ENCODE measurements at regions not wholly inside any gene's neighbourhood (a gene's known extent, or its start where the extent isn't known, plus 50 kb on each side); places are given as distances from the start of the nearest gene placed in this dataset.

DNA sequence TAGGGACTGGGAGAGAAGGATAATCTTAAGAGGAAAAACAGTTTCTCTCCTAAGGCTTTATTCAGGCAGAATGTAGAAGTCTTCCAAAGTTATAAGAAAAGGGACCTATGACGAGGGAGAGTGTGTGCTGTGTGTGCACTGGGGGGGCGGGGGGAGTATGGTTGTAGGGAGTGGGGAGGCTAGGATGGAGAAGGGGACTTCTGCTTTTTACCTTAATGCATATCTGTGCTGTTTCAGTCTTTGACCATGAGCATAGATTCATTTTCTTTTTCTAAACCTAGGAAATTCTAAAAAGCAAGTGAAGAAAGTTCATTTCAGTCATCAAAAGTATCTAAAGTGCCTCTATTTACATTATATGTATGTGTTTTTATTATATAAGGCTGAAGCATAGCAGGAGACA, 52.6 kb upstream of the RASA2 start:
- TF ChIP-seq EZH2phosphoT487 (IDR thresholded peaks at IDR 0.05; ENCODE audit: low read length) (no peak), EZH2 (optimal IDR thresholded peaks at IDR 0.05; ENCODE audit: low read depth, low read length) (no peak)
- TF ChIP-seq, protein P1, sequence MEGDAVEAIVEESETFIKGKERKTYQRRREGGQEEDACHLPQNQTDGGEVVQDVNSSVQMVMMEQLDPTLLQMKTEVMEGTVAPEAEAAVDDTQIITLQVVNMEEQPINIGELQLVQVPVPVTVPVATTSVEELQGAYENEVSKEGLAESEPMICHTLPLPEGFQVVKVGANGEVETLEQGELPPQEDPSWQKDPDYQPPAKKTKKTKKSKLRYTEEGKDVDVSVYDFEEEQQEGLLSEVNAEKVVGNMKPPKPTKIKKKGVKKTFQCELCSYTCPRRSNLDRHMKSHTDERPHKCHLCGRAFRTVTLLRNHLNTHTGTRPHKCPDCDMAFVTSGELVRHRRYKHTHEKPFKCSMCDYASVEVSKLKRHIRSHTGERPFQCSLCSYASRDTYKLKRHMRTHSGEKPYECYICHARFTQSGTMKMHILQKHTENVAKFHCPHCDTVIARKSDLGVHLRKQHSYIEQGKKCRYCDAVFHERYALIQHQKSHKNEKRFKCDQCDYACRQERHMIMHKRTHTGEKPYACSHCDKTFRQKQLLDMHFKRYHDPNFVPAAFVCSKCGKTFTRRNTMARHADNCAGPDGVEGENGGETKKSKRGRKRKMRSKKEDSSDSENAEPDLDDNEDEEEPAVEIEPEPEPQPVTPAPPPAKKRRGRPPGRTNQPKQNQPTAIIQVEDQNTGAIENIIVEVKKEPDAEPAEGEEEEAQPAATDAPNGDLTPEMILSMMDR (IDR thresholded peaks at IDR 0.05; ENCODE audit: low read length): no peak
- Histone ChIP-seq H4K20me1 (ENCODE audit: insufficient read depth, low read length) (peaks cover 79% of the 10 kb centered on the region), H3K27me3 (replicated peaks; ENCODE audit: insufficient read depth, low read length) (no peaks in the 10 kb centered on the region), H3K79me2 (ENCODE audit: low read length) (peaks cover 97% of the 10 kb centered on the region), H3K27ac (ENCODE audit: low read length) (peak overlapping the region; percentile 34; the same call in 1 of the 2 replicates), H3K4me3 (ENCODE audit: low read length) (no peak overlapping the region), H3K9ac (ENCODE audit: low read length) (no peak overlapping the region), H3K36me3 (replicated peaks; ENCODE audit: insufficient read depth, low read length) (peaks cover 41% of the 10 kb centered on the region), H2AFZ (ENCODE audit: low read length) (no peak overlapping the region), H3K4me1 (ENCODE audit: low read length) (peaks cover 68% of the 10 kb centered on the region), H3K9me2 (replicated peaks; ENCODE audit: insufficient read depth, low read length) (no peaks in the 10 kb centered on the region), H3K4me2 (ENCODE audit: low read depth, low read length) (peak overlapping the region; percentile 6; the same call in 1 of the 2 replicates), H3K9me3 (replicated peaks; ENCODE audit: insufficient read depth, low read length) (no peaks in the 10 kb centered on the region), H3F3A (ENCODE audit: insufficient read depth, low read length) (peaks cover 93% of the 10 kb centered on the region)
- no peak for DNase-seq

DNA sequence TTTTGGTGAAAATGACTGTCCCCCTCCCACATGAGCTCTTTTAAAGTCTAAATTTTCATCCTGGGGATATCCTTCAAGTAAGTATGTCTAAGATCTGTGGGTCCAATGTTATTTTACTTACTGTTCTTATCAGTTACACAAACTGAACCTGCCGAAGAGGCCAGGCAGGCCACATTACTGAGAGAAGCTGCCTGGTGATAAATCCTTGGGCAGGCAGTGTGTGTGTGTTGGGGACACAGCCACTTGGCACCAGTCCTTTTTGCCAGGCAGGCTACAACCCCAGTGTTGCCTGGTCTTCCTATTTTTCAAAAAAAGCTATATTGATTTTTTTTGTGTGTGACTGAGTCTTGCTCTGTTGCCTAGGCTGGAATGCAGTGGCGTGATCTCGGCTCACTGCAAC, 50.6 kb upstream of the RASA2 start:
- TF ChIP-seq EZH2 (optimal IDR thresholded peaks at IDR 0.05; ENCODE audit: low read depth, low read length): no peak
- TF ChIP-seq, protein P1 (IDR thresholded peaks at IDR 0.05; ENCODE audit: low read length): no peak
- no peak for TF ChIP-seq EZH2phosphoT487 (IDR thresholded peaks at IDR 0.05; ENCODE audit: low read length)
- Histone ChIP-seq H4K20me1 (ENCODE audit: insufficient read depth, low read length) (peaks cover 81% of the 10 kb centered on the region), H3K79me2 (ENCODE audit: low read length) (peaks cover 99% of the 10 kb centered on the region), H3K9ac (ENCODE audit: low read length) (no peak overlapping the region), H3K4me3 (ENCODE audit: low read length) (no peak overlapping the region), H3K4me1 (ENCODE audit: low read length) (peaks cover 68% of the 10 kb centered on the region), H3K4me2 (ENCODE audit: low read depth, low read length) (peak overlapping the region; percentile 34), H3K36me3 (replicated peaks; ENCODE audit: insufficient read depth, low read length) (peaks cover 37% of the 10 kb centered on the region), H3F3A (ENCODE audit: insufficient read depth, low read length) (peaks cover 96% of the 10 kb centered on the region), H3K27ac (ENCODE audit: low read length) (peak overlapping the region; percentile 15; the same call in 1 of the 2 replicates), H3K9me2 (replicated peaks; ENCODE audit: insufficient read depth, low read length) (no peaks in the 10 kb centered on the region), H3K9me3 (replicated peaks; ENCODE audit: insufficient read depth, low read length) (no peaks in the 10 kb centered on the region), H3K27me3 (replicated peaks; ENCODE audit: insufficient read depth, low read length) (no peaks in the 10 kb centered on the region), H2AFZ (ENCODE audit: low read length) (no peak overlapping the region)
- DNase-seq: no peak
